NCI-H748 (cell line): ENCODE measurements at regions not wholly inside any gene's neighbourhood (a gene's known extent, or its start where the extent isn't known, plus 50 kb on each side); places are given as distances from the start of the nearest gene placed in this dataset.

Experiments used
- DNase-seq: peaks from one replicate; lab custom pipeline; 2025; ENCODE audit not compliant: unreplicated experiment; lab: John Stamatoyannopoulos, UW

DNA sequence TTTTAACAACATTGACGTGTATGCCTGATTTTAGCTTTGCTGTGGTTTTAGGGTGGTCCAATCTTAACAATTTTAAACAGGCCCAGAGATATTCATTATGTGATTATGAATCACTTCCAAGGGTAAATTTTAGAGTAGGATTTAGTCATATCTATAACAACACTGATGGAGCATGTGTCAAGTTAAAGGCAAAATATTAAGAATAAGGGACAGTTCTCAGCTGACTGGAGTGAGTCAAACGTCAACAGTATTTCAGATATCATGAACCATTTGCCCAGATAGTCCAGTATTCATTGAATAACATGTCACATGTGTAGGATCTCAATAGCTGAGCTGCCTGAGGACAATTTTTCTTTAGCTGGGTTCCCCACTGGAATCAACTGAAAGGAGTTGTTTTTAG lies 61.3 kb upstream of the VCX2 start:
- no peak for DNase-seq

DNA sequence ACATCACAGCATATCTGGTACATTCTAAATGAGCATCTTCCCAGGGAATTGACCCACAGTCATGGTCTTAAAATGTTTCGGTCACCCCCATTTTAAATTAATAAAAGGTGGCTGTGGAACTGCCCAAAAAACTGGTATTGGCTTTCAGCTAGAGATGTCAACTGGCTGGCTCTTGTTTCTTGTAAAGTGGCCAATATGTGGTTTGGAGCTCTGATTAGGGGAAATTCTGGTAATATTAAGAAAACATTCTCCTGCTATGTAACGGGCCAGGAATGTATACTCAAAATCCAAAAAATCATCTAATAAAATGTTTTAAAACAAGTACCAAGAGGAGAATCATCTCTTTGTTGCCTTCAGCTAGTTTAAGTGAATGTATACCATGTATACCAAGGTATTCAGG lies 62.0 kb upstream of the VCX2 start:
- no peak for DNase-seq

DNA sequence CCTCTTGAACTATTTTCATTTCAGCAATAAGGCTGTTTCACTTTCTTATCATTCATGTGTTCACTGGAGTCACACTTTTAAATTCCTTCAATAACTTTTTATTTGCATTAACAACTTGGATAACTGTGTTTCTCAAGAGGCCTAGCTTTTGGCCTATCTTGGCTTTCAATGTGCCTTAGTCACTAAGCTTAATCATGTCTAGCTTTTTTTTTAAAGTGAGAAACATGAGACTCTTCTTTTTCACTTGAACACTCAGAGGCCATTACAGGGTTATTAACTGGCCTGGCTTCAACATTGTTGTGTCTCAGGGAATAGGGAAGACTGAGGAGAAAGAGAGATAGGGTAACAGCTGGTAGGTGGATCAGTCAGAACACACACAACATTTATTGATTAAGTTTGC lies 64.0 kb upstream of the VCX2 start:
- DNase-seq = no peak

DNA sequence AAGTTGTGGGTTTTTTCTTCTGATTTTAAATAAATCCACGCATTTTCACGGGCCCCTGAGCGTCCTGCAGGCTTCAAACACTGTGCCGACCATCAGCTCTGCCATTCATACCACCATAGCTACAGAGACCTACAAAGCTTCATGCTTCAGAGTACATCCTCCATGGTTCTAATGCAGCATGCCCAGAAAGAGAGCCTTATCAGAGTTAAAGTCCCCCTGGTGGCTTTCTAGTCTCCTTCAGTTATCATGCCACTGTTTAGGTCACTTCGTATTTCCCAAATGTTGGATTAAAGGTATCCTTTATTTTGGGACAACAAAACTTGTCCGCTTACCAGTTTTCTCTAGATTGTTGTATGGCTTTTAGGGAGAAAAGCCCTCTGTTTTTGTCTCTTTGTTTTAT lies 66.7 kb upstream of the VCX2 start:
- DNase-seq = peak; percentile 13

DNA sequence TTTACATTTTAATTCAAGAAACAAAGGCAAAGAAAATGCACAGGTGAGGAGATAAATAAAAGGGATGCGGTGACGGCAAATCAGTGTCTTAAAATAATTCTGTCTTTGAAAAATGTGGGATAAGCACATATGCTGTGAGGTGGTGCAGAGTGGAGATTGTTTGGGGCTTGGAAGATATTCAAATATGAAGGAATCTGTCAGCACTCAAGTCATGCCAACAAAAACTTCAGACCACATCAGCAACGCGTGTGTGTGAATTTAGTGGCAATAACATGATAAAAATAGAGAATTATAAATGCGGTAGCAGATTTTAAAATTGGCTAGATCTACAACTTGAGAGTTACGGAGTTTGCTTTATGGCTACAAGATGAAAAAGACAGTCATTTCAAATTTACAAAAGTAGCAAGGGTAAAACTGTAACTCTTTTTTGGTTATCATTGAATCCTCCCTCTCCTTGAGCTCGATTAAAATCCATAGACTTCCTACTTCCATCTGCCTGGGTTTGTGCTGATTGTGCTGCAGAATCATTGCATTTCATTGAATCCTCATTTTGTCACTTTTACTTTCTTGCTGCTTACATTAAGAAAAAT lies 71.5 kb upstream of the VCX2 start:
- DNase-seq = no peak

DNA sequence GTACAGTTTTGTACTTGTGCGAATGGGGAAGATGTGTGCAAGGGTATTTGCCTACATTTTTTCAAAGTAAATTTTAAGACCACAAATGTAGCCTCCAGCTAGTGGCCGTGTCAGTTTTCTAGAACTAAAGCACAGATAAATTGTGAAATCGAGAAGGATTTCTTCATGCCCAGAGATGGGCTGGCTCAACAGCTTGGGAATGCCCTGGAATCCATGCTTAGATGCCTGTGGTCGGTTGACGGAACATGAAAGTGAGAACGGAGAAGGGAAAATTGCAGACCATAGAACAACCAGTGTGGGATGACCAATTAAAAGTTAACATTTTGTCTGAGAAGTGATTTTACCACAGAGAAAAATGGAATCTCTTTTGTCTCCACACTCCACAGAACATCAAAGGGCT lies 73.2 kb upstream of the VCX2 start:
- no peak for DNase-seq

DNA sequence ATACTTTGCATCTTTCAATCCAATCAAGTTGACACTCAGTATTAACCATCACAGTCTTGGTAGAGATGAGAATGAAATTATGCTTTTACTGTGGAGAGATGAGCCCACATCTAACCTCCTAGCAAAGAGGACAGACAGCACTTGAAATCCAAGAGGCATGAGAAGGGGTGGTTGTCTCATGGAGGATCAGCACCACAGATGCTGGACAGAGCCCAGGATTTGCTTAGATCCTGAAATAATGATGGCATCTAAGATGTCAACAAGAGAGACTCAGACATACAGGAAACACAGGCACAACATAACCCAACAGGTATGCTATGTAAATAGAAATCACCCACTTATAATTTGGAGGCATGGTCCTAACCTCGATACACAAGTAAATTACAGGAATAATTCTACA lies 74.3 kb upstream of the VCX2 start:
- no peak for DNase-seq

DNA sequence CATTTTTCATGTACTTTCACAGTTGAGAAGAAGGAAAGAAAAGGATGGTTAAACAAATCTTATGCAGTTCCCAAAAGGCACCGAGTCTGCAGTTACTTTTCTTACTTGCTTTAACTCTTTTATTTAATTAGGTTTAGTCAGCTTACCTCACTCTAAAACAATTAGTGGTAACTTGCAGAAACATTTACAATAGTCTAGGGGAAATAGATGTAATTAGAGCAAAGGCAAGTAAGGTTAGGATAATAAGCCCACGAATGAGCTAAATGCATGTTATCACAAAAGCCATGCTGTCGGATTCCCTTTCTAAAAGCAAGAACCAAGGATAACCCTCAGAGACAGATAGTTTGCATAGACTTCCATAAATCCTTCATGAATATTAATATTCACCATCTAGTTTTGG lies 82.0 kb upstream of the VCX2 start:
- DNase-seq = no peak

DNA sequence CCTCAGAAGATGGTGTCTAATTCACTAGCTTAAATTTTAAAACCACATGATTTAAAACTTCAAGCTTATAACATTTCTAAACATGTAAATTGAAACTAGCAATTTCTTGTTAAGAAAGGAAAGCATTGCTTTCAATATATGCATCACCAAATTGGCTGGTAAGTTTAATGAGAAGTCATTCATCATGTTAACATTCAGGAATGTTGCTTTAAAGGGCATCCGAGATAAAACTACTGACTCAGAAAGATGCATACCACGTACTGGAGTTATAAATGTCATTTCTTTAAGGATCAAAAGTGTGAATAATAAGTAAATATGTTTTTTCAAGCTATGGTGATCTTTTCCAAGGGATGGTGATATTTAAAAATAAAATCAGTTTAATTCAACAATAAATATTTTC lies 83.3 kb upstream of the VCX2 start:
- no peak for DNase-seq

DNA sequence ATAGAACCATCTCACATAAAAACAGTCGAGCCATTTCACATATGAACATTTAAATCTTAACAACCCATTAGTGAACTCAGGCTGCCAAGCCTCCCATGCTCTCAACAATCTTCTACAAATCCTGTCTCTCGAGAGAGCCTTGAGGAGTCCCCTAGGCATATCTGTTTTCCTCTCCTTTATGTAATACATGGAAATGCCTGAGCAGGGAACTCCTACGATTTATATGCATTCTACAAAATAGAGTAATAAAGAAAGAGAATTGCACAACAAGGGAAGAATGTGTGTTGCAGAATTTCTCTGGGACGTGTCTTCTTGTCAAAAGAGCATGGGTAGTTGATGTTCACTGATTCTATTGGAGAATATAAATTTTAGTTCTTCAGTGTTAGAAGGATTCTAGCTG lies 101.8 kb upstream of the VCX2 start:
- no peak for DNase-seq

DNA sequence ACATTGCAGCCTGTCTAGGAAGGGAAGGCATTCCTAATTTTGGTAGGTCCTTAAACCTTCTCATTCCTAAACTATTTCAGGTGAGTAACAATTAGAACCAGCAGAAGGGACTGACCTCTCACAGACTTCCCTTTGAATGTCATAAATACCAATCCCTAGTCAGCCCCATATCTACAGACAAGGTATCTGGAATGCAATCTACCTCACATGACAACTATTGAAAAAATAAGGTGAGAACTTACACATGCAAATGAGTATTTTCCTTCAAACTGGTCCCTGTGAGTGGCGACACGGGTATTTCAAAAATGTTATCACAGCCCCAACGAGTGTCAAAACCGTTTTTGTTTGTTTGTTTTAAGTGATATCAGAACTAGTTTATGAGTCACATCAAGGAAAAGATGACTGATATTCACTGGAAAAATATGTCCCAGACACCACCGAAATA lies 102.4 kb upstream of the VCX2 start:
- DNase-seq = no peak

DNA sequence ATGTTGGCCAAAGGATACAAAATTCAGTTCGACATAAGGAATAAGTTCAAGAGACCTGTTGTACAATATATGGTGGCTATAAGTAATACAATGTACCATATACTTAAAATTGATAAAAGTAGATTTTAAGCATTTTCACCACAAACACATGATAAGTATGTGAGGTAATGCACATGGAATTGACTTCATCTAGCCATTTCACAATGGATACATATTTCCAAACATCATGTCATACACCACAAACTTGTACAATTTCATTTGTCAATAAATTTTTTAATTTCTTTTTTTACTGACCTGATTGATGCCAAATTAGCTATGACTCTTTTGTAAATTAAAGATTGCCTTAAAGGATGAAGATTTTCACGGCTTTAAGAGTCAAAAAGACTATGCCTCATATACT lies 103.1 kb upstream of the VCX2 start:
- DNase-seq = no peak

DNA sequence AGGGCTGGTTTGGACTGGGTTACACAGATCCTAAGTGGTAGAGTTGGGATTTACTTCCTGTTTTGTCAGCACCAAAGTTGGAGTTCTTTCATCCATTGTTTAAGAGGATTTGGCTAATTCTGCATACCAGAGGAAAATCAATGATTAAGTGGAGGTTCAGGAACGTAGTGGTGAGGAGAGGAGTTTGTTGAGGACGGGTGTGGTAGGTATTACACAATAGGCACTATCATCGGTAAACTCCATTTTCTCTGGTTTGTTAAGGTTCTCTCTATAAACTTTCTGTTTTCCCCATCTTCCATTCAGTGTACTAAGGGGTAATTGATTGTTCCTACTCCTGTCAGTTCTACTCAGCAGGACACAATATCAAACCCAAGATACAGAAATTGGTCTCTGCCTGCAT lies 107.5 kb upstream of the VCX2 start:
- no peak for DNase-seq

DNA sequence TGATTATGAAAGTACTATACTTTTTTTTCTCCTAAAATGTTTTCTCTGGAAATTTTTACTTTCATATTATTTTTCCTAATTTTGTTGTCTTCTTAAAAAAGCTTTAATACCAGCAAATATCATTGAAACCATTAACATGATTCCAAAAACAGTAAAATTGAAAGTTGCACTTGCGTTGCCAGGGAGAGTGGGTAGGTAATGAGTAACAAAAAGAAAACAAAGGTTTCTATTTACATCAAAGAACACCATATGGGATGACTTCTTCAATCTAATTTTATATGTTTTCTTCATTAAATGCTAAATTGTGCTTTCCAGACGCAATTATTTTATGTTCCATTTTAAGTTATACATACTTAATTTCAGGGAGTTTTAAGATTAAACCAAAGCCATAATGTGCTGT lies 108.3 kb upstream of the VCX2 start:
- DNase-seq = no peak

DNA sequence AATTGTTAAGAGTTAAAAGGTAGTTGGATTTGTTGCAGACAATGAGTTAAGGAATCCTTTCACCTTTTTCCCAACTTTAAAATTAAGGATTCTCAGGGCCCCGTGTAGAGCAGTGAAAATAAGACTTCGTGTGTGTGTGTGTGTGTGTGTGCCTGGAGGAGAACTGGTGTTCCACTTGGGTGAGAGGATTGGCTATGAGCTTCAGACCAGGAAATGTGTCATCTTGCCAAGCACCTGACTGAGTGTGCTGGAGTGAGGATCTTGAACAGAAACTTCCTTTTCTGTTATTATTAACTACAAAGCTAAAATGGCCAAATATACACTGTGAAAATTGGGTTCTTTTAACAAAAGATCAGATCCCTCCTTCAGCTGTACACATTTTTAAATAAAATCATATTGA lies 113.1 kb upstream of the VCX2 start:
- no peak for DNase-seq

DNA sequence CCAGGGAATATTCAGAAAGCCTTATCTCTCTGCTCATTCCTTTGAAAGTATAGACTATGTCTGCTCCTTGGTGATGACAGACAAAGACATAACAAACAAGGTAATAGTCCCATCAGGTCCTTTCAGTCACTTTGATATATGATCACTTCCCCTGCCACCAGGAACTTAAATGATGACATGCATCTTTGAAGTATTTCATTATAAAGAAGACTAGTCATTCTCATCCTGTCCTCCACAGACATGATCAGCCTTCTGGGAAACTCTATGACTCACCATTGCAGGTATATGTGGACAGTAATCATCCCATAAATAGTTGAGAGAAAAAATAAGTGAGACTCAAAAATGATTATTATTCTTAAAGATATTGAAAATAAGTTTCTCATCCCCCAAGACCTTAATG lies 117.5 kb upstream of the VCX2 start:
- no peak for DNase-seq

DNA sequence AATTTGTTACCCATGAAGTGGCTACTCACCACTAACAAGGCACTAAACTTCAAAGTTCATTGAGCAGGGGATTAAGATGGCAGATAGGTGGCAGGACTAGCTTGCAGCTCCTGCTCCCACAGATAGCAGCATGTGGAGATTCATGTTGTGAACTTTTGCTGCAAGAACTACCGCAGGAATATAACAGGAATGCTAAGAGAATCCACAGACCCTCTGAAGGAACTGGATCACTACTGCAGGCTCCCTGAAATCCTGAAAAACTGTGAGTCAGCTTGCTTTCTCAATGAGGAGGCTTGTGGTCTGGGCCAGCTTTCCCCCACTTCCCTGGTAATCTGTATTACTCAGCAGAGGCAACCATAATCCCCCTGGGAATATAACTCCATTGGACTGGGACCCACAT lies 118.5 kb upstream of the VCX2 start:
- no peak for DNase-seq

DNA sequence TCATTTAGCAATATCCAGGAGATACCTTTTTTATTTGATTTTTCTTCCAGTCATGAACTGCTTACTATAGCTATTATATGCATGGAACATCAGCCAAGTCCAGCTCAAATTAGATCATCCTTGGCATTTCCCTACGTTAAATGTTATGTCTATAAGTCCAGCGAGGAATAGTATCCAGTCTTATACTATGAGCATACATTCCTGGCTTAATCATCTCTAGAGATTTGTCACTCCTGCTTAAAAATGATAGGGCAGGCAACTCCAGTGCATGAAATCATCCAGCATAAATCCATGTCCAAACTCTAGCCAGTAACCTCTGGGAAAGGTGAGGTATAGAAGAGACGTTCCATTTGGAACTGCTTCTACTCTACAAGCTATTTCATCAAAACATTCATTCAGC lies 126.7 kb upstream of the VCX2 start:
- DNase-seq = no peak

DNA sequence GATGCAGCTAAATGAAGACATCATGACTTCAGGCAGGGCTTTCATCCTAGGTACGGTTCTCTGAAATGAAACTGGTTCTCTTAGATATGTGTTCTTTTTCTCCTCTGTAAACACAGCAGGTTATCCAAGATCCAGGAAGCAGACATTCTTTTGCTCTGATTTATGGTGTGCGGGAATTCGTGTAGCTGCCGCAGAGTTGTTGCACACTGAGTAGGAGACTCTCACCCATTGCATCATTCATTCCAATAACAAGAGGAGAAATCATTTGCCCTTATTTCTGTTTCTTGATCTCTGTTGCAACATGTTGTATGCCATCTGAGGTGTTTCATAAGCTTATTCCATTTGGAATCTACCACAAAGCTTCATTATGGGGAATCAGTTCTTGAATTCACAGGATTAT lies 133.6 kb upstream of the VCX2 start:
- DNase-seq = no peak

DNA sequence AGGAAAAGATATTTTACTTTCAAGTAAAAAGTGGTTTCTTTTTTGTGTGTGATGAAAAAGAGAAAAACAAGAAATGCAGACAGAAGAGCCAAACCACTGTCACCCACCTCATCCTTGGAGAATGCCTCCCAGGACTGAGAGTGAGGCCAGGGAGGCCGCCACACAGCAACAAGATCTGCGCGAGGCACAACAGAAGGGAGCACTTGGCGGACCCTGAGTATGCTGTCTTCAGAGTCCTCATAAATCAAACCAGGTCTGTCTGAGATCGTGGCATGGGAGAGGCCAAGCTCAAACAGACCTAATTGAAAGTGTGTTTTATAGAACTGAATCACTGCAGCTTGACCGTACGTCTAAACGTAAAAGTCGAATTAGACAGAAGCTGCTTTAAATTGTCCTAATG lies 134.3 kb upstream of the VCX2 start:
- no peak for DNase-seq

DNA sequence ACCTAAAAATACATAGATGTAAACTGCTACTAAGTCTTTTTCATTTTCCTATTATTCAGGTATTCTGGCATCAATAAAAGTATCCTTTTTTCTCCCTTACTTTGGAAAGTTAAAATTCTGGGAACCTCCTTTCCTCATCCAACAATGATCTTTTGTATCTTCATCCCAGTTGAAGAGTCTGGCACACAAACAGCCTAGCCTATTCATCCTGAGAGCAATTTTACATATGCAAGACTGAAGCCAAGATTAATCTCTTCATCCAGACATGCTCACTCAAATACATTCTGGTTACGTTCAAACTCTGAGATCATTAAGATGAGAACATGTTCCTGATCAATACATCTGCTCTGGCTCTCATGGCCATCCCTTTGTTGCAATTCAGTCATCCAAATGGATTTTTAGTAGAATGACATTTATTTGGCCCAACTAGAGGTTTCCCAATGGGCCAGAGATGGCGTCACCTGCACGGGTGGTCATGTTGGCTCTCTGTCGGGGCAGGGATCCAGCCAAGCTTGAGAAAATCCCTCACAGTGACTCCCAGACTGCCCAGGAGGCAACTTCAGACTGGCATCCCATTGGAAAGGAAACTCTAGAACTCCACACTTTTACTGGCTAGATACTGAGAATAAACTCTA lies 135.3 kb upstream of the VCX2 start:
- DNase-seq = no peak

DNA sequence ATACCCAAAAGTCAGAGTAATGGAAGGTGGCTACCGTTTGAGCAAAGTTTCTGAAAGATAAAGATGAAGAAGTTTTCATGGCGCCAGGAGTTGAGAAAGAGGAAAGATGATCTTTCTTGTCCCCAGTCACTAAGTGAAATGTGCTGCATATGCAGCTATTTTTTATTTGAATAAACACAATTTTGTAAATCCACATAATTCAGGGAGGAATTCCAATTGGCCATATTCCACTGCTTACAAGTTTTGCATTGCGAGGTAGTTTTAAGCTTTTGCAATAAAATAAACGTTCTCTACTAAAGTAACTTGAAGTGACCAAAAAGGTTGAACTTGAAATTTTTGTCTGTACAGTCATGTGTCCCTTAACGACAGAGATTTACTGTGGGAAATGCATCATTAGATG lies 139.3 kb upstream of the VCX2 start:
- DNase-seq = no peak

DNA sequence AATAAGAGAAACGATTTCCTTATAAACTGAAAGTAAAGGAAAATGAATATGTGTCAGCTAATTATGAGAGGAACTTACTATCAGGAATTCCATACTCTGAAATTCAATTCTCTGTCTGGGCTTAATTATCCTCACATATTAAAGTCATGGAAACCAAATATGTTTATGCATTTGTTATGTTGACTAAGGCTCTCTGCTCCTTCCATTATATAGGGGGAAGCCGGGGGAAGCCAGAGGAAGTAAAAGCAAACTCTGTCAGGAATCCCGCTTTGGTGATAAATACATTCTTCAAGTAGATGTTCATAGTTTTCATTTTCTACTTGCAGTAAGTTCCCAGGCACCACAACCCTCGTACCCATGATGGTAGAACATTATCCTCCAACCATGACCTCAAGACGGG lies 142.8 kb upstream of the VCX2 start:
- peak; percentile 3 for DNase-seq
